ENCODE measurements at regions not wholly inside any gene's neighbourhood (a gene's known extent, or its start where the extent isn't known, plus 50 kb on each side); places are given as distances from the start of the nearest gene placed in this dataset.
"Not testable (repeated sequence)": the region's sequence is repeated elsewhere in the genome, so short reads cannot be mapped to it uniquely, and the experiment has no call there.

DNA sequence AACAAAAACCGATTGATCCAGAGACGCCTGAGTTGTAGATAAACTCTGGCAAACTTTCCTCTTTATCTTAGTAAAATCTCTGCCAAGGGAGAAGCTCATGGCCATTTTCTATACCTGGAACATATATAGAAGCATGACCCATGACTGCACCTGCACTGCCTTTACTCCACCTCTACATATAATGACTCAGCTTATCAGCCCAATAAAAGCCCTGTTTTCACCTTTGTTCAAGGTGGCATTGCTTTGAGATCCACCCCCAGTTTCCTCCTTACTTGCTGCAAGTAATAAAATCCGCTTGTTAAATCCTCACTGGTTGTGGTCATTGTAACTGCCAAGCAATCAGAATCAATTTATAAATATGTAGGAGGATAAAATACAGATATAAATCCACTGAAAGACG, 1280.4 kb downstream of the NSUN3 start:
- no peaks in the 10 kb centered on the region for H3K27me3 Mint-ChIP-seq (ENCODE audit: low read depth)
- no peak overlapping the region for H3K27ac Mint-ChIP-seq (ENCODE audit: unreplicated experiment)
- H3K4me3 Mint-ChIP-seq (ENCODE audit: unreplicated experiment) = no peak overlapping the region
- DNase-seq (ENCODE audit: low spot score) = no peak
- no peak for TF ChIP-seq CTCF (IDR thresholded peaks at IDR 0.05)
- no peaks in the 10 kb centered on the region for H3K9me3 Mint-ChIP-seq (ENCODE audit: low read depth)
- no peaks in the 10 kb centered on the region for H3K4me1 Mint-ChIP-seq (ENCODE audit: low read depth)
- no peaks in the 10 kb centered on the region for H3K36me3 Mint-ChIP-seq (ENCODE audit: low read depth)

DNA sequence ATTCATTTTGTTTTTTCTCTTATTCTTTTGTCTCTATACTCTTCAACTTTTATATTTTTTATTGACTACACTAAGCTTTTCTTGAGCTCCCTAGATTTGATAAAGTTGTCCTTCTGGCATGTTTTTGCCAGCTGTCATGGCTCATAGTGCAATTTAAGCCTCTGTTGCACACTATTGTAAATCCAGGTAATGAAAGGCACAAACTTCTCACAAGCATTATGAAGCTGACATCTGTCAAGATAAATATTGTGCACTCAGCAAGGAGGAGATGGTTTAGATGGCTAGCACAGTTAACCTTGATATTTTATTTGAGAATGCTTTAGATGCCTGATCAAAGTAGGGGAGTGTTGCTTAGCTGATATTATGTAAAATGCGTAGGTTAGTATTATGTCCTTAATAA, 1280.9 kb downstream of the NSUN3 start:
- no peaks in the 10 kb centered on the region for H3K9me3 Mint-ChIP-seq (ENCODE audit: low read depth)
- no peak overlapping the region for H3K4me3 Mint-ChIP-seq (ENCODE audit: unreplicated experiment)
- H3K4me1 Mint-ChIP-seq (ENCODE audit: low read depth) = no peaks in the 10 kb centered on the region
- H3K27me3 Mint-ChIP-seq (ENCODE audit: low read depth) = no peaks in the 10 kb centered on the region
- H3K36me3 Mint-ChIP-seq (ENCODE audit: low read depth) = no peaks in the 10 kb centered on the region
- no peak for TF ChIP-seq CTCF (IDR thresholded peaks at IDR 0.05)
- no peak overlapping the region for H3K27ac Mint-ChIP-seq (ENCODE audit: unreplicated experiment)
- DNase-seq (ENCODE audit: low spot score) = no peak

GRCh38 chr3:95347936-95348335, 1285.1 kb downstream of the NSUN3 start:
- not testable (repeated sequence) for H3K4me1 Mint-ChIP-seq (ENCODE audit: low read depth); H3K4me3 Mint-ChIP-seq (ENCODE audit: unreplicated experiment); H3K27ac Mint-ChIP-seq (ENCODE audit: unreplicated experiment); H3K36me3 Mint-ChIP-seq (ENCODE audit: low read depth); H3K27me3 Mint-ChIP-seq (ENCODE audit: low read depth); H3K9me3 Mint-ChIP-seq (ENCODE audit: low read depth); DNase-seq (ENCODE audit: low spot score)

DNA sequence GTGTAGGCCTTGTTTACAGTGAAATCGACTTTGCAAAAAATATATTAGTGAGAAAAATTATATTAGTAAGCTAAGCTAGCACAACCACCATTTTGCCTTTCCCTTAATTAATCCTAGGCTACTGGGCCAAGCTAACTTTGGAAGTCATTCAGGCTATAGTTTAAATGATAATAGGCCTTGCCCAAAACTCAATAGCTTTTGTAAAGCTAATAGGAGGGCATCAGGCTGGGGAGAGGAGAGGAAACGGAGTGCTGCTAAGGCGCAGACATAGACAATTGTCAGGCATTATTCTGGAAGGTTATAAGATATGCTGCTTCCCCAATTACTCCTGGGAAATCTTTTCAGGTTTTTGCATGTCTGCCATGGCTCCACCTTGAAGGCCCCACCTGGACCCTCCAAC, 1286.0 kb downstream of the NSUN3 start:
- no peak overlapping the region for H3K4me3 Mint-ChIP-seq (ENCODE audit: unreplicated experiment)
- no peaks in the 10 kb centered on the region for H3K9me3 Mint-ChIP-seq (ENCODE audit: low read depth)

DNA sequence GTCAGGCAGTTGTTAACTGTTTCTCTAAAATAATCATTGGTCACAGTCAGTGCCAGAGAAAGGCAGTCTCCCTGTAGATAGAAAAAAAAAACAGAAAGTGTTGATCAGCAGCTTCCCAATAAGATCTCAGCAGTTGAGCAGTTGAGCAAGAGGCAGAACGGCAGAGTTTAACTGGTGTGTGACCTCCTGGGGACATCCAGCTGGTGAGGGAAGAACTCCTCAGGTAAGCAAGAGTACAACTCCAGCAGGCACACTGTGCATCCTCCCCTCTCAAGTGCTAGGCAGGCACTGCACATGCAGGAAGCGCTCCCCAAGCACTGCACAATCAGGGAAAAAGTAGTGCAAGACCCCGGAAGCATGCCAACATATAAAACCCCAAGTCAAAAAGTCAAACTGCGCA, 1287.2 kb downstream of the NSUN3 start:
- Mint-ChIP-seq H3K27me3 (ENCODE audit: low read depth) (no peaks in the 10 kb centered on the region), H3K4me1 (ENCODE audit: low read depth) (peaks cover 11% of the 10 kb centered on the region), H3K4me3 (ENCODE audit: unreplicated experiment) (no peak overlapping the region), H3K27ac (ENCODE audit: unreplicated experiment) (no peak overlapping the region), H3K36me3 (ENCODE audit: low read depth) (no peaks in the 10 kb centered on the region), H3K9me3 (ENCODE audit: low read depth) (no peaks in the 10 kb centered on the region)
- no peak for DNase-seq (ENCODE audit: low spot score)
- no peak for TF ChIP-seq CTCF (IDR thresholded peaks at IDR 0.05)

More for the DNA sequence above, 1286.0 kb downstream of the NSUN3 start:
- Mint-ChIP-seq H3K27me3 (ENCODE audit: low read depth) (no peaks in the 10 kb centered on the region), H3K27ac (ENCODE audit: unreplicated experiment) (no peak overlapping the region), H3K36me3 (ENCODE audit: low read depth) (no peaks in the 10 kb centered on the region), H3K4me1 (ENCODE audit: low read depth) (peaks cover 7% of the 10 kb centered on the region)
- no peak for DNase-seq (ENCODE audit: low spot score)
- TF ChIP-seq CTCF (IDR thresholded peaks at IDR 0.05) = no peak

DNA sequence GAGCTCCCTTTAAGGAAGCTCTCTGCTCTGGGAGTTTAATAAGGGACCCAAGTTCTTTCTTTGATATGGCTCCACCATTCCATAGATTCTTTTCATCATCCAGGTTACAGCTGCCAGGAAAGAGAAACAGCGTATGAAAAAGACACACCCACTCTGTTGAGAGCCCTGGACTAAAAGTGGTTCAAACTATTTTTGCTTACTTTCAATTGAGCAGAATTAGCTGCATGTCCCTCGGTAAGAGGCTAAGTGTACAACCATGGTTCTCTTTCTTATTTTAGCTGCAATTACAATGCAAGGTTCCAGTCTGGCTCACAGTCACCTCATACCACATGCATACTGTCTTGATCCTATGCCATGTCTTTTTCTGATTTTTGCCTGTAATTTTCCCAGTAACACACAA, 1288.3 kb downstream of the NSUN3 start:
- H3K27ac Mint-ChIP-seq (ENCODE audit: unreplicated experiment) = no peak overlapping the region
- no peak overlapping the region for H3K4me3 Mint-ChIP-seq (ENCODE audit: unreplicated experiment)
- H3K27me3 Mint-ChIP-seq (ENCODE audit: low read depth) = no peaks in the 10 kb centered on the region
- TF ChIP-seq CTCF (IDR thresholded peaks at IDR 0.05) = no peak
- H3K4me1 Mint-ChIP-seq (ENCODE audit: low read depth) = peaks cover 11% of the 10 kb centered on the region
- H3K36me3 Mint-ChIP-seq (ENCODE audit: low read depth) = no peaks in the 10 kb centered on the region
- H3K9me3 Mint-ChIP-seq (ENCODE audit: low read depth) = no peaks in the 10 kb centered on the region
- no peak for DNase-seq (ENCODE audit: low spot score)

All from chondrocyte (in vitro differentiated cells).